GM18502 (cell line): ENCODE measurements at regions not wholly inside any gene's neighbourhood (a gene's known extent, or its start where the extent isn't known, plus 50 kb on each side); places are given as distances from the start of the nearest gene placed in this dataset.
"Not testable (repeated sequence)": the region's sequence is repeated elsewhere in the genome, so short reads cannot be mapped to it uniquely, and the experiment has no call there.

Experiments
- ATAC-seq: cut with Tn5 transposase; IDR thresholded peaks from one replicate; pipeline ENCODE4 v1.9.1; 2021; ENCODE audit warnings: mild to moderate bottlenecking; ENCODE audit not compliant: unreplicated experiment, poor library complexity

- ATAC-seq, result no peak
Observed at GRCh38 chr13:81568824-81569223, 1227.9 kb upstream of the SPRY2 start.

GRCh38 chr13:81565849-81566248, 1224.9 kb upstream of the SPRY2 start:
- ATAC-seq, result no peak

- ATAC-seq, result no peak
Observed at GRCh38 chr13:81563091-81563490, 1222.2 kb upstream of the SPRY2 start.

DNA sequence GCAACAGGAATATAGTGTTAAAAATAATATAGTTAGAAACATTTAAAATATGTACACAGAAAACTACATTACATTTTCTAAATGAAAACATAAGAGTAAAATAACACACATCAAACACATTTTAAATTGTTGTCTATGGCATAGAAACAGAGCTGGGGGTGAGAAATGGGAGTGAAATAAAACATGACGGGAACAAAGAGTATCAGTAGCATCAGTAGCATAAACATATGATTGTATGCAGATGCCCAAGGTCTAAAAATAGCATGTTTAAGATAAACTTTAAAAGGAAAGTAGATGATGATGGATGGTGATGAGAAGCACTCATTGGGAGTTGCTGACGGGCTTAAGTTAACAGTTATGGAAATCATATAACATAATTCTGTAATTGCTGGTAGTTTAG, 1221.7 kb upstream of the SPRY2 start:
- no peak for ATAC-seq

DNA sequence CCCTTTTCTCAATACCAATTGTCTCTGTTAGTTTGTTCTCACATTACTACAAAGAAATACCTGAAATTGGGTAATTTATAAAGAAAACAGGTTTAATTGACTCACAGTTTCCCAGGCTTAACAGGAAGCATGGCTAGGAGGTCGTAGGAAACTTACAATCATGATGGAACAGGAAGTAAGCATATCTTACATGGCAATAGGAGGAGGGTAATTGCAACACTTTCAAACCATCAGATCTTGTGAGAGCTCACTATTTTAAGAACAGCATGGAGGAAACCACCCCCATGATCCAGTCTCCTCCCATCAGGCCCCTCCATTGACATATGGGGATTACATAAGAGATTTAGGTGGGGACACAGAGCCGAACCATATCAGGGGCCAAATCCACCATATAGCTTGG, 1210.1 kb upstream of the SPRY2 start:
- ATAC-seq, result no peak

DNA sequence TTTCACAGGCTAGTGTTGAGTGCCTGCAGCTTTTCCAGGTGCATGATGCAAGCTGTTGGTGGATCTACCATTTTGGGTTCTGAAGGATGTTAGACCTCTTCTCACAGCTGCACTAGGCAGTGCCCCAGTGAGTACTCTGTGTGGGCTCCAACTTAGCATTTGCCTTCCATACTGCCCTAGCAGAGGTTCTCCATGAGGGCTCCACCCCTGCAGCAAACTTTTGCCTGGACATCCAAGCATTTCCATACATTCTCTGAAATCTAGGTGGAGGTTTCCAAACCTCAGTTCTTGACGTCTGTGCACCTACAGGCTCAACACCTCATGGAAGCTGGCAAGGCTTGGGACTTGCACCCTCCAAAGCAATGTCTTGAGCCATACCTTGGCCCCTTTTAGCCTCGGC, 1205.4 kb upstream of the SPRY2 start:
- ATAC-seq, result not testable (repeated sequence)

DNA sequence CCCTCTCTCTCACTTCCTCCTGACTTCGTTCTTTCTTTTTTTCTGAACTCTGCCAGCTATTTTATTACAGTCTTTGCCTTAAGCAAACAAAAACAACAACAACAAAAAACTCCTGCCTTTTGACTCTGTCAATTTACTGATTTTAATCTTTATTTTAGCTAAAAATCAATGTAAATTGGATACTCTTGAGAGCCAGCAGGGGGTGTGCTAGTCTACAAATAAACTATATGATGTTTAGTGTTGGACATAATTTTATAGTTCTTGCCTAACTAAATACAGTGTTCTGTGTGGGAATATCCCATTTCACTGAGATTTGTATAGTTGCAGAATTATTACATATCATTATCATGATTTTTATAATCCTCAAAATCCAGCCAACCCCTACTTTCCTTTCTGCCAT, 1199.9 kb upstream of the SPRY2 start:
- no peak for ATAC-seq

GRCh38 chr13:81539643-81540150, 1198.8 kb upstream of the SPRY2 start:
- ATAC-seq, result no peak

GRCh38 chr13:81498969-81499368, 1158.0 kb upstream of the SPRY2 start:
- ATAC-seq, result no peak

GRCh38 chr13:81493144-81493543, 1152.2 kb upstream of the SPRY2 start:
- ATAC-seq, result no peak

GRCh38 chr13:81492449-81492848, 1151.5 kb upstream of the SPRY2 start:
- no peak for ATAC-seq

GRCh38 chr13:81488021-81488420, 1147.1 kb upstream of the SPRY2 start:
- ATAC-seq, result no peak

- ATAC-seq, result no peak
Observed at GRCh38 chr13:81487151-81487550, 1146.2 kb upstream of the SPRY2 start.

- no peak for ATAC-seq
Observed at GRCh38 chr13:81480634-81481033, 1139.7 kb upstream of the SPRY2 start.

- no peak for ATAC-seq
Observed at GRCh38 chr13:81473366-81473899, 1132.5 kb upstream of the SPRY2 start.

DNA sequence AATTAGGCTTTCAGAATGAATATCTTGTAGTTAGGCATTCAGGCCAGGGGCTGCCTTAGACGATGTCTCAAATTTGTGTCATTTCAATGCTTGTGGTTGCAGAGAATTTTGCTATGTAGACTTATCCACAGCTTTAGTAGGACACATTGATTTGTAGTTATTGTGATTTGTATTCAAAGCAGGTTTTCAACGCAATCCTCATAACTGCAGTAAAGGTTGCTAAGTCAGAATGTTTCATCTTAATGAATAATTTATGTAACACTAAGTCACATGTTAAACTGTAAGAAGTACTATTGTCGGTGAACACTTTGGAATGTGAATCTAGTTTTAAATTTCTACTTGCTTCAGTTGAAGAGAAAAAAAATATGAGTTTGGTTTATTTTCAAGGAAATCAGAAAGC, 1117.2 kb upstream of the SPRY2 start:
- ATAC-seq, result no peak

- no peak for ATAC-seq
Observed at GRCh38 chr13:81446441-81446840, 1105.5 kb upstream of the SPRY2 start.

- ATAC-seq, result no peak
Observed at GRCh38 chr13:81442904-81443303, 1102.0 kb upstream of the SPRY2 start.

- ATAC-seq, result no peak
Observed at GRCh38 chr13:81425286-81425685, 1084.4 kb upstream of the SPRY2 start.

- ATAC-seq, result no peak
Observed at GRCh38 chr13:81409284-81409683, 1068.4 kb upstream of the SPRY2 start.

DNA sequence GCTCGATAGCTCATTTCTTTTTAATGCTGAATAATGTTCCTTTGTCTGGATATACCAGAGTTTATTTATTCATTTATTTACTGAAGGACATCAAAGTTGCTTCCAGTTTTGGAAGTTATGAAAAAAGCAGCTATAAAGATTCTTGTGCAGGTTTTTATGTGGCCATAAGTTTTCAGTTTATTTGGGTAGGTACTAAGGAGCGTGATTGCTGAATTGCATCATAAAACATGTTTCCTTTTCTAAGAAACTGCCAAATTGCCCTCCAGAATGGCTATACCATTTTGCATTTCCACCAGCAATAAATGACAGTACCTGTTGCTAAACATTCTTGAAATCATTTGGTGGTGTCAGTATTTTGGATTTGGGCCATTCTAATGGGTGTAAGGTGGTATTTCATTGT, 1067.7 kb upstream of the SPRY2 start:
- ATAC-seq, result no peak

GRCh38 chr13:81406639-81407292, 1065.8 kb upstream of the SPRY2 start:
- peak; percentile 76 for ATAC-seq
